RCC 7860 (cell line): ENCODE measurements at regions not wholly inside any gene's neighbourhood (a gene's known extent, or its start where the extent isn't known, plus 50 kb on each side); places are given as distances from the start of the nearest gene placed in this dataset.

Experiments used
- DNase-seq: peaks from one replicate; pipeline ENCODE4 v3.0.0-alpha.2; 2015; ENCODE audit warnings: low spot score
- FAIRE-seq: peaks from 2 replicates; lab custom pipeline; 2012; peaks lifted over from hg19 to GRCh38; lab: Jason Lieb, UNC

DNA sequence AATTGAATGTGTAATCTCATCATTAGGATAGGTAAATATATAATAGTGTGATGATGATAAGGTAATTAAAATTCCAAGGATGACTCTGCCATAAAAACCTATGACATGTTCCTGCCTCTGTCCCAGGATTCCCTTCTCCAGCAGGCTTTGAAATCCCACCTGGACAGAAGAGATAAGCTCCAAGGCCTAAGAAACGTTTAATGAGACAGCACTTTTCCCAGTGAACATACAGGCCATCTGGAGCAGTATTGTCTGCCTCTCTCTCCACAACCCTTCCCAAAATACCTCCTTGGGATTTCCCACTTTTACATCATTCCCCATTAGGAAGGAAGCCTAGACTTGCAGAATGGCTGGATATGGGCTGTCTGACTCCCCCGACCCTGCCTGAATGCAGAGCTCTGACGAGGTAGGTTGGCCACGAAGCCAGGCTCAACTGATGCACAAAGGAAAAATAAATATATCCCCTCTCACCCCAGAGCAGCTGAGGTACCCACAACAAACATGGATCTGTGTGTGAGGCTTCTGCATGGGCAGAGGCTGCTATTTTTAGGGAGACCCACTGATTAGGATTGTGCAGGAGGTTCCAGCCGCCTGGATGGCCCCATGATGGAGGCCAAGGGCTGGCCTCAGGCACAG is 71.0 kb downstream of the TMPRSS5 start:
- no peak for DNase-seq
- FAIRE-seq = no peak

DNA sequence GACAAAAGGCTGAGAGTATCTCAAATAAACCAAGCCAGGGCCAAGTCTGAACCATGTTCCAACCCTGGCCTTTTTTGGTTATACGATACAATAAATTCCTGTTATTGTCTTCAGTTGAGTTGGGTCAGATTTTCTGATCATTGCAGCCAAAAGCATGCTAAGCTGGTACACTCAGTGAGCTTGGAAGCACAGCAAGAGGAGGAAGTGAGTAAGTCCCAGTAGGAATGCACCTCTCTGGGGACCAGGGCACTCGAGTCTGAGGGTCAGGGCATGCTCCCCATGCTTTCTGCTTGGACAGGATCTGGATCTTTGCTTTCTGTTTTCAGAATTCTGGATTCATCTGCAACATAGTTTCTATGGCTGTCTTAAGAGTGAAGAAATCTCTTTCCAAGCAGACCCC is 73.1 kb downstream of the TMPRSS5 start:
- no peak for FAIRE-seq
- DNase-seq = no peak

DNA sequence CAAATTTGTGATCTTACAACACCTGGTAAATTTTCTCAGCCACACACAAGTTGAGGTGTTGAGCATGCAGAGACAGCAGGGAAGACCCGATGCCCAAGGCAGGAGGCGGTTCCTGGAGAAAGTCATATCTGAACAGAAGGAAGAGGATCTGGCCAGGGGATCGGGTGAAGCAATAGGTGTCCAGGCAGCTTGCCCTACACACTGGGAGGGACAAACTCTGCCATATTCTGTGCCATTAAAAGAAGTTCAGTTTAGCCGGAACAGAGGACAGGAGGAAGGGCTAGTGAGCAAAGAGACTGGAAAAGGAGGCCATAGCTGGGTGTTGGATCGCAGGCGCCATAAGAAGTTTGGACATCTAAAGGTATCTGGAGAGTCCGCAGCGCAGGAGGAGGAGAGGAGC is 76.5 kb downstream of the TMPRSS5 start:
- FAIRE-seq (no peak), DNase-seq (no peak)

- no peak for FAIRE-seq
- no peak for DNase-seq
Measured at GRCh38 chr11:113628912-113629311, 77.2 kb downstream of the TMPRSS5 start.

DNA sequence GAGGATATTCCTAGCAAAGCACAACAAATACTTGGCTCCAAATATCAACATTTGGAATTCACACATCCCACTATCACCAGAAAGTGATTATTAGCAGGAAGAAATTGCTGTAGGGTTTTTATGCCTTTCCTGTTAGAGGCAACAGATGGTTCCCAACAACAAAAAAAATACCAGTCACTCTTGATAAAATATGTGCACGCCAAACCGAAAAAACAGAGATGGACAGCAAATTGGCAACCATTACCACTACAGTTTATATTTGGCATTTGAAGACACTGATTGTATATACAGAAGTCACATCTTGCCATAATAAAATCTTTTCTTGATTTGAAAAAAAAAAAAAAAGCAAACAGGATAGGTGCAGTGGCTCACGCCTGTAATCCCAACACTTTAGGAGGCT is 78.2 kb downstream of the TMPRSS5 start:
- no peak for FAIRE-seq

DNA sequence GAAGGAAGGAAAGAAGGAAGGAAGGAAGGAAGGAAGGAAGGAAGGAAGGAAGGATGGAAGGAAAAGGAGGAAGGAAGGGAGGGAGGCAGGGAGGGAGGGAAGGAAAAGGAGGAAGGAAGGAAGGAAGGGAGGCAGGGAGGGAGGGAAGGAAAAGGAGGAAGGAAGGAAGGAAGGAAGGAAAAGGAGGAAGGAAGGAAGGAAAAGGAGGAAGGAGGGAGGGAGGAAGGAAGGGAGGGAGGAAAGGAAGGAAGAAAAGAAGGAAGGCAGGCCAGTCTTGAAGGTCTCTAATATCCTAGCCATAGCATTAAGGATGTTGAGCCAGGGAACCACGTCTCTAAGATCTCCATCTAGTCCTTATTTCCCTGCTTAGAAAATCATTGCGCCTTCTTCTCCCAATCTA is 78.8 kb downstream of the TMPRSS5 start:
- DNase-seq (no peak), FAIRE-seq (no peak)

More for the DNA sequence above, 78.2 kb downstream of the TMPRSS5 start:
- DNase-seq = no peak

- no peak for DNase-seq
- FAIRE-seq = no peak
Measured at GRCh38 chr11:113626736-113627135, 79.4 kb downstream of the TMPRSS5 start.

GRCh38 chr11:113623114-113623513 is 83.0 kb downstream of the TMPRSS5 start:
- no peak for DNase-seq
- no peak for FAIRE-seq

GRCh38 chr11:113618360-113618759 is 87.7 kb downstream of the TMPRSS5 start:
- FAIRE-seq (no peak), DNase-seq (peak; percentile 25)

- no peak for FAIRE-seq
- DNase-seq = no peak
Measured at GRCh38 chr11:113615773-113616172, 90.3 kb downstream of the TMPRSS5 start.

GRCh38 chr11:113615098-113615497 is 91.0 kb downstream of the TMPRSS5 start:
- DNase-seq (no peak), FAIRE-seq (no peak)

DNA sequence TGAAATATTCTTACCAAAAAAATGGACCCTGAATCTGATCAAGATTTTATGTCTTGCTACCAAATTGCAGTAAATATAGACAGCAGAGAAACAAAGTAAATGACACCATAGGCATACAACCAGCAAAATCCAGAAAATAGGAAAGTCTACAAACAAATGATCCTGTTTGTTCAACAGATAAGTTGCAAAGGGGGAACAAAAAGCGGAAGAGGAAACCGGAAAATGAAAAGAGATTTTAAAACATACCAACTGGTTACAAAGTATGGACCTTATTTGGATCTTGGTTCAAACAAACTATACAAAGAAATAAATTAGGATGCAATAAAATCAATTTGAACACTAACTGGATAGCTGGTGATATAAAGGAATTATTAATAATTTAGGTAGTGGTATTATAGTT is 92.0 kb downstream of the TMPRSS5 start:
- FAIRE-seq = no peak
- DNase-seq = no peak

DNA sequence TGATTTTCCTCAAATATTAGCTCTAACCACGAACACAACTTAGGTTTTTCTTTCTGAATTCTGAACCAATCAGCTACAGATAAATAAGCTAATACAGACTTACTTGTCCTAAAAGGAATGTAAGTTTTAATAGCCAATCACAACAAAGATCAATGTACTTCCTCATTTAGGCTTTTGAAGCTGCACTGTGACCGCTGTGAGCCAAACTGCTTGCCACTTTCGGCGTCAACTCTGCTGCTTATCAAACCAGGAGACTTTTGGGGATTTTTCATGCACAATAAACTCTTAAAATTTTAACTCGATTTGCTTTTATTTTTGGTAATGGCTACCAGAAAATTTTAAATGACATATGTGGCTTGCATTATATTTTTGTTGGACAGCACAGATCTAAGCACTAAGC is 92.5 kb downstream of the TMPRSS5 start:
- FAIRE-seq (no peak), DNase-seq (no peak)

DNA sequence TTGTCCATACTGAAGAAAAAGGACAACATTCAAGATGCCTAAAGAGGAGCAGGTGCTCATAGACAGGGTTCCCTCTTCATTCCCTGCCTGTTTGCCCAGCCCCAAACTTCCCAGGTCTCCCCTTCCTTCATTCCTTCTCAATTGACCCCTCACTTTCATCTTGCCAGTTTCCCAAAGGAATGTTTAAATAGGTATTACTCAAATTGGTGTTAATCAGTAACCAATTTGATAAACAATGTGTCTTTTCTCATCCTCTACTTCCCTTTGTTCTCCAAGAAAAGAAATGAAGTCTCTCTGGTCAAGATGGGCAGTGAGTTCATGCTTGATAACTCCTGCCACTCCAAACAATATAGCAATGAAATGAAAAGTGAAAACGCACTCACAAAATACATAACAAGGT is 101.9 kb downstream of the TMPRSS5 start:
- no peak for FAIRE-seq
- DNase-seq = no peak

DNA sequence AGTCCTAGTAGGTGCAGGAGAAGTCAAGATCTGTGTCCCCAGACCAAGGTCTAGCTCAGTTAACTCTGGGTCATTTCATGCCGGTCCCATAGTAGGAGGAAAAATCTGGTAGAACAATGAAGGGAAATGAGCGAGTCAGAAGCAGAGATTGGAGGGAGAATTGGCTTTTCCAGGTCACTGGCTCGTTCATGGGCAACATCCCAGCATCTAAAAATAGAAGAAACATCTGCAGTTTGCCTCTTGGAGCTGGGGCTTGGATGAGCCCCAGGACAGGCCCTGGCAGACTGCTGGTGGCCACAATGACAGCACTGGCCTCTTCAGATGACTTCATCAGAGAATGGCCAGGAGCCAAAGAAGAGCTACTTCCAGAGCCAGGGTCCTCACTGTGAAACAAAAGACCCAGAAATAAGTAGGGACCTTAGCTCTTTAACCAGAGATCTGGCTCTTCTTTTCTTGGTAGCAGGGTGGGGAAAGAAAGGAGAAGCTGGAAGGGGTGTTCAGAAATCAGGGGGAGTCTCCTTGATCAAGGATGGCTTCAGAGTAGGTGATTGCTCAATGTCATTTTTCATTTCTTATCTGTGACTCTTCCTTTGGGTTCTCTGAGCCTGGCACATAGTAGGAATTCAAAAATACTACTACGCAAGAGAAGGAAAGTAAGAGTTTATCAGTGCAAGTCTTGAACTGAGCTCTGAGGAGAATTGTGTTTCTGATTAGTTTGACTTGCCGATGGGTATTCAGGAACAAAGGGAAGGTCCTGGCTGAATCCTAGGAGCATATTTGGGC is 102.6 kb downstream of the TMPRSS5 start:
- FAIRE-seq (no peak), DNase-seq (peak; percentile 27)

DNA sequence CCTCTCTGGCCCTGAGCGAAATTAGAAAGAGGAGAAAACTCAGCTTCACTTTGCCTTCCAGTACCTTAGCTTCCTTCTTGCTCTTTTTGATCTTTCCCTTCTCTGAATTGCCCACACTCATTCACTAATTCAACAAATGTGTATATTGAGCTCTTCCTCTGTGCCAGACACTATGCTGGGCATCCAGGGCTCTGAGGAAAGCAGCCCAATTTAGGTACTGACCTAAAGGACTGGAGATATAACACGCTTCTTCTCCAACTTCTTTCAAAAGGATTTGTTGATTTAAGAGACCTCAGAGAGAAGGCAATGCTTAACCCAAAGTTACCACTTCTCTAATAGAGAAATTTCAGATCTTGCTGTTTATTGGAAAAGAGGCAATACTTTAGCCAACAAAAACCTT is 103.6 kb downstream of the TMPRSS5 start:
- no peak for DNase-seq
- FAIRE-seq = no peak

DNA sequence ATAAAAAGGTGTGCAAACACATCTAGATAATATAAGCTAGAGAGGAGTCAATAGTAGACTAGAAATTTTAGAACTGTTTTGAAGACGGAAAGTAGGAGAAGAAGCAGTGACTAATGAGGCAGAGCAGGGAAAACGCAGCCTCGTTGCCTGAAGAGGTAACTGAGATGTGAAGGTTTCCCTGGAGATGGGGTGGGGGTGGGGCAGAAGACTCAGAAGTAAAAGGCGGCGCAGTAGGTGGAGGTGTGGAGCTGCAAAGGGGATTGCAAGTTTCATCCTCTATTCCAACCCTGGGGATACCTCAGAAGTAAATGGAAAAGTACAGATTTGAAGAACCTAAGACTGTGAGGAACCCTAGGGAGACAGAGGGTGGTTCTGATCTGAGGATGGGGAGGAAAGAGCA is 109.5 kb downstream of the TMPRSS5 start:
- DNase-seq = no peak
- FAIRE-seq = no peak

GRCh38 chr11:113595810-113596594 is 110.1 kb downstream of the TMPRSS5 start:
- FAIRE-seq = no peak
- no peak for DNase-seq

DNA sequence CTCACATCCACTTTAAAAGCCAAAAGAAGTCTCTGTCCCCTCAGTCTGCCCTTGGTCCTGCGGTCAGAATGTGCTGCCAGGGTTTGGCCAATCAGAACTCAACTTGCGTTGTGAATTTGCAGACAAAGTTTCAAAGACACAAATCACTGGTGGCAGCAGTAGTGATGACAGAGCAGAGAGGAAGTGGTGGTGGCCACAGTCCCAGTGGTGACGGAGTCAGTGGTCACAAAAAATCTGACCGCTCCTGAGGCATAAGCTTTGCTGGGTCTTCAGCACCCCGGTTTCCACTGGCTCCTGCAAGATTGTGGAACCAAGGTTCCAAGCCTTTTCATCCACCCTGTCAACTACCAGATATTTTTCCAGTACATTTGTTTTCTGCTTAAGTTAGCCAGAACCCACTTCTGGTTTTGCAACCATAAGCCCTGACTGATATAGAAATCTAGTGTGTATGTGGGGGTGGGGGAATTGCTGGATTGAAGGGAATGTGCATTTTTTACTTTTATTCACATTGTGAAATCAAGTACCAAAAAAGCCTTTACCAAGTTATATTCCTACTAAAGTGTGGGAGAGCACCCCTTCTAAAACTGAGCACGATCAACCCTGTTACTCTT is 112.3 kb downstream of the TMPRSS5 start:
- no peak for FAIRE-seq

DNA sequence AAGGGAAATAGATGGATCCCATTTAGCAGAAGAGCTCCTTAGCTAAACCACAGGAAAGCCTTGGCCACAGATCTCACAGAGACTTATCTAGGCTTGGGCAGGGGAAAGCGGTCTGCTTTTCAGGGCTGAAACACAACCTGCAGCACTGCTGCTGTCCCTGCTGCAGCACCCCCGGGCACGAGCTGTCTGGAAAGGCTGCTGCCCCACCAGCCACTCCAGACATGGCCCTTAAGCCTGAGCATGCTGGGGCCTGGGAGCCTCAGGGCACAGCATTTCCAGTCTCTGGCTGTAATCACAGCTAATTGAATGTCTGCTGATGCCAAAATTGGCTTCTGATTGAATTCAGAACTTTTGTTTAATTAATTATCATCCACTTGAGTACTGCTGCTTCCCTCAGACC is 115.0 kb downstream of the TMPRSS5 start:
- DNase-seq (no peak), FAIRE-seq (no peak)

More for the DNA sequence above, 112.3 kb downstream of the TMPRSS5 start:
- DNase-seq = peak; percentile 16

GRCh38 chr11:113587308-113587739 is 112.1 kb upstream of the DRD2 start:
- FAIRE-seq = no peak
- peak; percentile 37 for DNase-seq
